Brain pericyte (primary cell): ENCODE measurements at regions not wholly inside any gene's neighbourhood (a gene's known extent, or its start where the extent isn't known, plus 50 kb on each side); places are given as distances from the start of the nearest gene placed in this dataset.

Experiments
- DNase-seq: peaks from one replicate; pipeline ENCODE4 v3.0.0-alpha.2; 2012; ENCODE audit warnings: low read depth, low spot score

DNA sequence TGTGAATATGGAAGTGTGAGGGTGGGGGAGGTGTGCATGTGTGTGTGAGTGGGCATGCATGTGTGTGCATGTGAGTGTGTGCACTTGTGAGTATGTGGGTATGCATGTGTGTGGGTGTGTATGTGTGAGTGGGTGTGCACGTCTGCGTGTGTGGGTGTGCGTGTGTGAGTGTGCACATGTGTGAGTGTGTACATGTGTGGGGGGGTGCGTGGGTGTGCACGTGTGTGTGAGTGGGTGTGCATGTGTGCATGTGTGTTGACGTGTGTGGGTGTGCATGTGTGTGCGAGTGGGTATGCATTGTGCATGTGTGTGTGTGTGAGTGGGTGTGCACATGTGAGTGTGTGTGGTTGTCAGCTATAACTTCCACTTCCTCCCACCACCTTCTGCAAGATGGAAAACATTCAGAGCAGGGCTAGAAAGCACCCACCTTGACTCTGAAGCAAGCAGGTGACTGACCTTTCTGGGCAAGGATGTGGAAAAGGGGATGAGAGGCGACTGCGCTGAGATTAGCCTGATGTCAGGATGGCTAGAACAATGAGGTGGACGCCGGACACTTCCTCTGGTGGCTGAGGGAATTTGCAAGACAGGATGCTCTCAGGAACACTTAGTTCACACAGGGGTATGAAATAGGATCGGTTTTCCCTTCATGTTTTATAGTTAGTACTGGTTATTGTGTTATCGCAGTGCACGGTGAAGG lies 103.6 kb downstream of the ACKR3 start:
- DNase-seq: no peak

- DNase-seq: no peak
Observed at GRCh38 chr2:236673823-236674185, 104.2 kb downstream of the ACKR3 start.

DNA sequence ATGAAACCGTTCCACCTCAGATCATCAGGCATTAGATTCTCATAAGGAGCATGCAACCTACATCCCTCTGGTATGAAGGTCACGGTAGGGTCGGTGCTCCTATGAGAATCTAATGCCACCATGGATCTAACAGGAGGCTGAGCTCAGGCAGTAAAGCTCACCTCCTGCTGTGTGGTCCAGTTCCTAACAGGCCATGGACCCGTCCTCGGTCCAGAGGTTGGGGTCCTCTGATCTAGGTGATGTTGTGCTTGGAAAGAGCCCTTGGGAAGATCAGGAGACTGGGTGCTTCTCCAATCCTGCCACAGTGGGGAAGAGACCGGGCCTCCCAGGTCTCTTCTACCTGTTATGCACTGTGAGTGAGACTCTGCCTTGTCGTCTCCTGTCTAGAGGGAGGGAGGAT lies 104.6 kb downstream of the ACKR3 start:
- DNase-seq: no peak

DNA sequence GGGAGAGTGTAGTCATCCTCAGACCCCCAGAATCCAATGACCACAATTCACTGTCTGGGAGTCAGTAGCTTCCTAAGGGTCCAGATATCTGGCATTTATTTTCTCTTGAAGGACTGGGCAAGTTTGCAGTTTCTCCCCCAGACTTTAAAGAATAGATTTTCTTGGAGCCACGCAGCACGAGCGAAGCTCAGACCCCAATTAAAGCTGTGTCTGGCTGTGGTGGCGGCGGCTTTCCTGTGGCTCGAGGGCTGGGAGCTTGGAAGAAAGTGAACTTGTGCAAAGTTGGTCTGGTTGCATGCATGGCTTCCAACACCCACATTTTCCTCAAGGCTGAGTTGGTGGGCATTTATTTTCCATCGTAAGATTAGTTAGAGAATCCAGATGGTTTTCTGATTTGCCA lies 105.0 kb downstream of the ACKR3 start:
- DNase-seq: no peak

DNA sequence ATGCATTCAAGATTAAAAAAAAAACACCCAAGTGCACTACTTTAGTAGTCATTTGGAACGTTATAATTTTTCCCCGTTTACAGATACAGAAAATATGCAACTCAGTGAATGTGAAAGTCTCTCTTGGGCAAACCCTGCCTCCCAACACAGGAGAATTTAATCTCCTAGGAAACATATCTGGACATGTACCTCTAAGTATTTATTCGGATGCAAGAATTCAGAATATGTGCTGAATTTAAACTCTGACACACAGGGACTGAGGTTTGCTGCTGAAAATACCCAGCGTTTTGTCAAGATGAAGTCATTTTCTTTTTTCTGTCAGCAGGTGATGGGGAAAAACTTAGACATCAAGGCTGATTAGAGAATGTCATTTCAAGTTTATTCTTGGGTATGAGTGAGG lies 105.4 kb downstream of the ACKR3 start:
- DNase-seq: no peak

- DNase-seq: no peak
Observed at GRCh38 chr2:236675526-236675925, 105.9 kb downstream of the ACKR3 start.

- DNase-seq: no peak
Observed at GRCh38 chr2:236676136-236676873, 106.7 kb downstream of the ACKR3 start.

DNA sequence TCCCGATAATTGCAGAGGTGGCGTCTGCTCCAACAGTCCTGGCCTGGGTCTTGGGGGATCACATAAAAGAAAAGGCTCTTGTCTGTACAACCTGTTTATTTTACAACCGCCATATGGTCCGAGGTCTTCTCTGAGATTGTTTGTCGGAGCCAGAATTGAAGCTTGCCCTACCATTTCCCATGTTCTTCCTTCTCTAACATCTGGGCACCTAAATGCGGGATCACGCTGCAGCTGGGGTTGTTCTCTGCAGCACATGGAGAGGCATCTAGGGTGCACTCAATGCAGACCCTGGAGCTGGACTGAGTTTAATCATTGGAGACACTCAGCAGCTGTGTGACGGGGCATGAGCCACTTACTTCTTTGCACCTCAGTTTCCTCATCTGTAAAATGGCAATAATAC lies 107.7 kb downstream of the ACKR3 start:
- DNase-seq: no peak

DNA sequence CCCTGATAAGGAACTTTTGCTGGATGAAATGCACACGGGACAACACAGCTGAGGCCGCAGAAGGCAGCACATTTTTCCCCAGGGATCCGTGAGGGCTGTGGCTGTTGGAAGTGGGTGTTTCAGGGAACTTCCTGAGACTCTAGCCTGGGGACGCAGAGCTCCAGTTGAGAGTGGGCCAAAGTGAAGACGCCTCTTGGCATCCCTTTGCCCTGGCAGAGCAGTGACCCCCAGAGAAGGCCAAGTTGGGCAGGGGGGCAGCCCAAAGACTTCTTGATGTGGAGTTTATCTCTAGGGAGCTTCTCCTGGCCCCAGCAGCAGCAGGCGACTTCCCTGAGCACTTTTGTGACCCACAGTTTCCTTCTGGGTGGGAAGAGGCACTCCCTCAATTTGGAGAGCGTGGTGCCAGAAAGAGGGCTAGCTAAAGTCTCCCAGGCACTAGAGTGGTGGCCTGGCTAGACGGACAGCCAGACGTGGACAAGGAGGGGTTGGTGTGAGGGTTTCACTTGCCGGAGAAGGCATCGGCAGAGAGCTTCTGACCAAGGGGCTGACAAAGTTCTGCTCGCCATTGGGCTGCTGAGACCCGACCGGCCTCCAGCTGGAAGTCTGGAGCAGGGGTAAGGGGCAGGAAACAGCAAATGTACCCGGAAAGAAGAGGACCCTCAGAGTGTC lies 108.8 kb downstream of the ACKR3 start:
- no peak for DNase-seq

GRCh38 chr2:236679884-236680860 lies 110.5 kb downstream of the ACKR3 start:
- DNase-seq: no peak

GRCh38 chr2:236682651-236683422 lies 113.2 kb downstream of the ACKR3 start:
- no peak for DNase-seq

DNA sequence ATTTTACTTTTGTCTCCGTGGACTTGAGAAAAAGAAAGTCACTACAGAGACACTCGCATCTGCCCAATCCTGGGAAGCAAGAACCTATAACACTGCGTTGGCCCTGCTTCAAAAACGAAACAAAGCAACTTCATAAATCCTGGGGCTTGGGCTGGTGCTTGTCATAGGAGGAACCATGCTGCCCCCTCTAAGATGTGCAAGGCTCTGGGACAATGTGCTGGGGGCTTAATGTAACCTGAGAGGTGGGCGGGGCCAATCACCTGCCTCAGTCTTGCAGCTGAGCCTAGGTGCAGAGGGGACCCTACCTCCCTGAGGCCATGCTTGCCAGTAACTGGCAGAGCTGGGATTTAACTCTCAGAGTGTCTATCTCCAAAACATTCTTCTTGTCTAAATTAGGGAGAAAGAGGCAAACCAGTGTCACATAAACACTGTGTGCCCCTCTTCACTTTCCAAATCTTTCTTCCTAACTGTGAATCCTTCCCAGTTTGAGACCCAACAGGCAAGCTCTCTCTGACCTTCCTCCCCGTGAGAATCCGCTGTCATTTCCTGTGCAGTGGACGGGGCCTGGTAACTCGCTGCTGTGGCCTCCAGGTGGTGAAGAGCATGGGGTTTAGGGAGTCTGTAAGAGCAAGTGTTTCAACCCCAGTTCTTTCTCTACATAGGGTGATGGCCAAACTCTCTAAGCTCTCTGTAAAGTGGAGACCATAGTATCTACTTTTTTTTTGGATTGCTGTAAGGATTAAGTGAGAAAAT lies 115.1 kb downstream of the ACKR3 start:
- DNase-seq: no peak

GRCh38 chr2:236685361-236685760 lies 115.7 kb downstream of the ACKR3 start:
- no peak for DNase-seq

GRCh38 chr2:236685979-236686520 lies 116.4 kb downstream of the ACKR3 start:
- DNase-seq: no peak

- no peak for DNase-seq
Observed at GRCh38 chr2:236686561-236686960, 116.9 kb downstream of the ACKR3 start.

DNA sequence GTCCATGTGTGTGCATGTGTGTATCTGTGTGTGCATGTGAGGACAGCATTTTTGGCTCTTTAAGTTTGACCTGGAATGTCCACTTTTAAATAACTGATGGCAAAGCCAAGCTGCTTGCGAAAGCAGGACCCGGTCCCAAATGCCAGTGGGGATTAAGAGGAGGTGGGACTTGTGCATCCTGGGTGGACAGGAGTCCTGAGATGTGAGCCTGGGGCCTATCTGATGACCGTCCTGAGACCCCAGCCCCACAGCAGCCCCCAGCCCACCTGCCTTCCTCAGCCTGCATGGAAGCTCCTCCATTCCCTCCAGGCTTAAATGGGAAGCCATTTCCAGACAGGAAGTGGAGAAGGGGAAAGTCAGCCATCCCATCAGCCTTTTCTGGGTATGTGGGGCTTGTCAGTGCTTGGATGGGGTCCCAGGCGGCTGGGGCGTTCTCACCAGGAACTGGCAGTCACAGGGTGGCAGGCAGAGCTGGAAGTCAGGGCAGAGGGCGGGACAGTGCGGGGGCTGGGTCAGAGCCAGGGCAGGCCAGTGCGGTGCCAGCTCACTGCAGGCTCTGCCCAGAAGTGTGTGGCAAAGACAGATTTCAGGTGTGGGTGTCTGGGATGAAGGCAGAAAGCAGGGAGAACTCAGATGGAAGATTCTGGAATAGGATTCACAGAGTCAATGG lies 117.8 kb downstream of the ACKR3 start:
- DNase-seq: no peak

DNA sequence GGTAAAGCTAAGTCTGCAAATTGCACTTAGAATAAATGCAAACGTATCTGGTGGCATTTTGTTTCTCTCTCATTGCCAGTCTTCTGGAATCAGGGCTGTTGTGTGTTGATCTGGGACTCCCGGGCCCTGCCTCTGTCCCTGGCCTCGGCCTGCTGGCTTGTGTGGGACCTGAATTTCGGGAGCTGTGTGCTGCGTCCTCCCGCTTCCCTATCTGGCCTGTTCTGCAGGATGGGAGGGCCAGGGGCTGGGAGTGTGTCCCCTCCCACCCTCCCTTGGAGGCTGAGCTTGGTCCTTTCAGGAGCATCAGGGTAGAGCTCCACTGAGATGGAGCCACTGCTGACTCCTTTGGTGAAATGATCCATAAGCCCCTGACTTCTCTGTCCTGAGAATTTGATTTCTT lies 118.5 kb downstream of the ACKR3 start:
- no peak for DNase-seq

DNA sequence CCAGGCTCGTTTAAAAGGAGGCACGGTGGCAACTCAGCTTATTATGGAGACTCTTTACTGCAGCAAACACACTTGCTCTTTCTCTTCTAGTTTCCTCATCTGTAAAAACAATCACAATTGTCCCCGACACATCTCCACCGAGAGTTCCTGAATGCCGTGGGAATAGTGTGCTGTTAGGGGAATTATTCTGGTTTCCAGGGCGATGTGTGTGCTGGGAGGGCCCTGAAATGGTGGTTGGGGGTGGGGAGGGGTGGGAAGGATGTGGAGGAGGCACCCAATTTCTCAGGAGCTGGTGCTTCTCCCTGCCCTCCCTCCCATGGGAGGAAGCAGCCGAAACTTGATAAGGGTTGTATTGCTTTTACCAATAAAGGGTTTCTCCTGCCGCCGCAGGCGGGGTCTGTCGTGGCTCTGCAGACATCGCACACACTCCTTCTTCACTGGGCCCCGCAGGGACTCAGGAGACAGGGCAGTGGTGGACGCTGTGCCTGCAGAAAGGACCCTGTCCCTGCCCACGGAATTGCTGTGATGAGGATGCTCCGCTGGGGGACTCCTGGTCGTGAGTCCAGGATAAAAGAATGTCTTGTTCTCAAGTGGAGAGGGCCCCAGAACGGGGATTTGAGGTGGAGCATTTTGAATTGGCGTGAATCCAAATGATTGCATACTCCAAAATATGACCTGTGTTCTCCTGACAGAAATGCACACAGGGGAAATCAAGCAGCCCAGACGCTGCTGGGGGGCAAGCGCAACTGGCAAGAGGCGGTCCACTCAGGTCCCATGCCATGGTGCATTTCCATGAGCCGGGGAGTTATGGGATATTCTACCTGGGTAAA lies 119.2 kb downstream of the ACKR3 start:
- no peak for DNase-seq

GRCh38 chr2:236689393-236689700 lies 119.7 kb downstream of the ACKR3 start:
- no peak for DNase-seq
